IMR-90 (cell line): ENCODE measurements at regions not wholly inside any gene's neighbourhood (a gene's known extent, or its start where the extent isn't known, plus 50 kb on each side); places are given as distances from the start of the nearest gene placed in this dataset.

Source experiments
- ATAC-seq: fragments of 200-7000 bp; cut with Tn5 transposase; 2 replicates; pipeline ENCODE4 v1.9.1; 2020; ENCODE audit warnings: low read depth, mild to moderate bottlenecking, moderate library complexity
- BruUV-seq: library from RNA; stranded (reverse); fragments of 400-500 nt; replicated peaks from 2 replicates; lab custom pipeline; 2021; lab: Mats Ljungman, UMichigan
- CTCF ChIA-PET: fragments of 300-600 bp; formaldehyde crosslinking; extraction: SDS; loops from one replicate; lab custom pipeline; 2021; ENCODE audit warnings: antibody characterized with exemption; lab: Yijun Ruan, JAX
- POLR2A ChIA-PET: fragments of 300-600 bp; sonication (Branson Sonifier 250); formaldehyde crosslinking; loops from one replicate; lab custom pipeline; 2022; ENCODE audit warnings: antibody characterized with exemption; ENCODE audit not compliant: unreplicated experiment; lab: Charles Lee
- DNase-seq: peaks from one replicate; pipeline ENCODE4 v3.0.0; 2013
- H2AFZ ChIP-seq: replicated peaks from 2 replicates; pipeline ENCODE3; 2013; ENCODE audit warnings: low read length, mild to moderate bottlenecking; ENCODE audit not compliant: poor library complexity
- H2AK5ac ChIP-seq: 2 replicates; pipeline ENCODE4 v1.6.1; 2013; ENCODE audit warnings: low read depth, low read length, inconsistent platforms
- H2AK9ac ChIP-seq: replicated peaks from 2 replicates; pipeline ENCODE3; 2013; ENCODE audit warnings: mild to moderate bottlenecking, low read depth, low read length, moderate library complexity; ENCODE audit not compliant: poor library complexity
- H2BK120ac ChIP-seq: 2 replicates; pipeline ENCODE4 v1.6.1; 2013; ENCODE audit warnings: low read depth, low read length, inconsistent platforms
- H2BK15ac ChIP-seq: 3 replicates; pipeline ENCODE4 v1.6.1; 2013; ENCODE audit warnings: low read depth, low read length, inconsistent platforms
- H2BK20ac ChIP-seq: 2 replicates; pipeline ENCODE4 v1.6.1; 2013; ENCODE audit warnings: low read depth, mild to moderate bottlenecking, inconsistent platforms, low read length, moderate library complexity
- H2BK5ac ChIP-seq: 2 replicates; pipeline ENCODE4 v1.6.1; 2013; ENCODE audit warnings: mild to moderate bottlenecking, low read depth, low read length, inconsistent platforms; ENCODE audit not compliant: poor library complexity, severe bottlenecking
- H3K14ac ChIP-seq: replicated peaks from 2 replicates; pipeline ENCODE4 v1.6.1; 2013; ENCODE audit warnings: low read depth, low read length, inconsistent platforms
- H3K18ac ChIP-seq: 2 replicates; pipeline ENCODE4 v1.6.1; 2013; ENCODE audit warnings: low read depth, low read length, control low read depth
- H3K23ac ChIP-seq: 2 replicates; pipeline ENCODE4 v1.6.1; 2013; ENCODE audit warnings: low read depth, low read length, inconsistent platforms
- H3K27ac ChIP-seq: 2 replicates; pipeline ENCODE4 v1.5.1; 2013; ENCODE audit warnings: mild to moderate bottlenecking, control low read depth, low read length; ENCODE audit not compliant: insufficient read depth
- H3K27me3 ChIP-seq: 2 replicates; pipeline ENCODE4 v1.6.1; 2013; ENCODE audit warnings: low read length; ENCODE audit not compliant: control insufficient read depth, insufficient read depth
- H3K36me3 ChIP-seq: 2 replicates; pipeline ENCODE4 v1.6.1; 2013; ENCODE audit warnings: low read length, mixed read lengths; ENCODE audit not compliant: control insufficient read depth, insufficient read depth
- H3K4ac ChIP-seq: 2 replicates; pipeline ENCODE4 v1.6.1; 2013; ENCODE audit warnings: low read depth, low read length, inconsistent platforms
- H3K4me1 ChIP-seq: 2 replicates; pipeline ENCODE4 v1.6.1; 2013; ENCODE audit warnings: low read length, mixed read lengths; ENCODE audit not compliant: control insufficient read depth, insufficient read depth
- H3K4me2 ChIP-seq: 2 replicates; pipeline ENCODE4 v1.6.1; 2013; ENCODE audit warnings: low read depth, mild to moderate bottlenecking, control low read depth, low read length, moderate library complexity
- H3K4me3 ChIP-seq: 2 replicates; pipeline ENCODE4 v1.5.1; 2013; ENCODE audit warnings: low read depth, mild to moderate bottlenecking, control low read depth, low read length, moderate library complexity; ENCODE audit not compliant: insufficient read depth
- H3K56ac ChIP-seq: 2 replicates; pipeline ENCODE4 v1.6.1; 2013; ENCODE audit warnings: low read length, inconsistent platforms; ENCODE audit not compliant: insufficient read depth; ENCODE audit errors: extremely low read depth
- H3K79me1 ChIP-seq, 2 experiments: 2 replicates each; pipeline ENCODE4 v1.6.1; 2013; ENCODE audit warnings: low read length in 2 of 2, inconsistent platforms in 1 of 2, low read depth in 1 of 2
- H3K9ac ChIP-seq: 2 replicates; pipeline ENCODE4 v1.6.1; 2013; ENCODE audit warnings: low read depth, low read length, control low read depth
- H3K9me1 ChIP-seq: 2 replicates; pipeline ENCODE4 v1.6.1; 2013; ENCODE audit warnings: low read length, inconsistent platforms; ENCODE audit not compliant: insufficient read depth
- H3K9me3 ChIP-seq: 2 replicates; pipeline ENCODE4 v1.6.1; 2013; ENCODE audit warnings: low read length; ENCODE audit not compliant: control insufficient read depth, insufficient read depth
- H4K20me1 ChIP-seq: 2 replicates; pipeline ENCODE4 v1.6.1; 2013; ENCODE audit warnings: low read length, inconsistent platforms; ENCODE audit not compliant: insufficient read depth
- H4K5ac ChIP-seq: 2 replicates; pipeline ENCODE4 v1.6.1; 2013; ENCODE audit warnings: mild to moderate bottlenecking, low read depth, low read length, control low read depth
- H4K8ac ChIP-seq, 2 experiments: 2 replicates each; pipeline ENCODE4 v1.6.1; 2013; ENCODE audit warnings: low read depth in 2 of 2, low read length in 2 of 2, control low read depth in 1 of 2, inconsistent platforms in 1 of 2
- H4K91ac ChIP-seq: 2 replicates; pipeline ENCODE4 v1.6.1; 2013; ENCODE audit warnings: low read depth, low read length, inconsistent platforms; ENCODE audit not compliant: insufficient read depth
- BHLHE40 ChIP-seq: fragments of 150-350 bp; IDR thresholded peaks from 2 replicates; pipeline ENCODE4 v1.6.1; 2016; ENCODE audit warnings: mild to moderate bottlenecking, low read depth, low read length
- MXI1 ChIP-seq: IDR thresholded peaks from 2 replicates; pipeline ENCODE4 v1.6.1; 2012; ENCODE audit warnings: low read depth, mild to moderate bottlenecking, low read length, moderate library complexity, borderline replicate concordance
- WGBS, 2 experiments: methylation state at CpG; one replicate each; pipeline versions ENCODE4 v1.1.5 to v1.1.7; 2013; ENCODE audit warnings: missing lambda C conversion rate in 2 of 2; ENCODE audit not compliant: insufficient read length in 1 of 2; ENCODE audit errors: extremely low coverage in 2 of 2; 5-methylcytosine and 5-hydroxymethylcytosine counted together
- dilution Hi-C: fragments of 300-500 bp; cut with HindIII; formaldehyde crosslinking; loops from one replicate; pipeline ENCODE4 v1.14.3; 2018; ENCODE audit warnings: low sequenced_read_pairs; ENCODE audit not compliant: unreplicated experiment
- in situ Hi-C: fragments of 300-500 bp; cut with MboI; formaldehyde crosslinking; loops from 3 replicates; pipeline ENCODE4 v1.14.3; 2019; ENCODE audit warnings: low sequenced_read_pairs, inconsistent platforms, mixed read lengths
- intact Hi-C: fragments of 100-400 bp; cut with micrococcal nuclease; formaldehyde crosslinking; loops from 2 replicates; pipeline ENCODE4 v1.10.0; 2022

- H2BK15ac ChIP-seq = no peak overlapping the region
- no peaks in the 10 kb centered on the region for H3K79me1 ChIP-seq
- no peak overlapping the region for H2AFZ ChIP-seq
- WGBS, 2 experiments = no CpG with 5 or more reads among the region's 4 CpGs
- H3K27ac ChIP-seq = no peak overlapping the region
- CTCF ChIA-PET = interaction anchor here (0.7 kb wide), 1 partner anchor 48 kb away, joined by 6 read pairs; no protein-coding TSS in a partner anchor
- no peak overlapping the region for H3K4me3 ChIP-seq
- no peak overlapping the region for H4K5ac ChIP-seq
- DNase-seq = no peak
- H3K56ac ChIP-seq = no peak overlapping the region
- H4K20me1 ChIP-seq = no peaks in the 10 kb centered on the region
- H3K18ac ChIP-seq = no peak overlapping the region
- H3K4me2 ChIP-seq = no peak overlapping the region
- H2AK5ac ChIP-seq = no peak overlapping the region
- intact Hi-C loops = loop anchor here (5.0 kb wide), 1 partner anchor 48 kb away; no protein-coding TSS in a partner anchor
- H2BK120ac ChIP-seq = no peak overlapping the region
- H2BK5ac ChIP-seq = no peak overlapping the region
- no peak overlapping the region for H4K8ac ChIP-seq
- no peaks in the 10 kb centered on the region for H3K36me3 ChIP-seq
- no peak for ATAC-seq
- peaks cover 10% of the 10 kb centered on the region for H3K4me1 ChIP-seq
- no TSS peak for BruUV-seq
- no peak overlapping the region for H4K91ac ChIP-seq
- no peaks in the 10 kb centered on the region for H3K9me3 ChIP-seq
- H3K27me3 ChIP-seq = no peaks in the 10 kb centered on the region
- no peak overlapping the region for H3K23ac ChIP-seq
- TF ChIP-seq BHLHE40 (no peak), MXI1 (no peak)
- POLR2A ChIA-PET = no interaction called here
- no peak overlapping the region for H3K14ac ChIP-seq
- no peak overlapping the region for H3K9ac ChIP-seq
- H2BK20ac ChIP-seq = no peak overlapping the region
- in situ Hi-C loops = no loop called here
- H3K4ac ChIP-seq = no peak overlapping the region
- H2AK9ac ChIP-seq = no peak overlapping the region
- dilution Hi-C loops = no loop called here
- peaks cover 14% of the 10 kb centered on the region for H3K9me1 ChIP-seq
These were observed 172.2 kb upstream of the ANKRD55 start for GRCh38 chr5:56405116-56405908.
